DMS53 (cell line): ENCODE measurements at regions not wholly inside any gene's neighbourhood (a gene's known extent, or its start where the extent isn't known, plus 50 kb on each side); places are given as distances from the start of the nearest gene placed in this dataset.

Source experiments
- DNase-seq: peaks from one replicate; lab custom pipeline; 2025; lab: John Stamatoyannopoulos, UW

DNA sequence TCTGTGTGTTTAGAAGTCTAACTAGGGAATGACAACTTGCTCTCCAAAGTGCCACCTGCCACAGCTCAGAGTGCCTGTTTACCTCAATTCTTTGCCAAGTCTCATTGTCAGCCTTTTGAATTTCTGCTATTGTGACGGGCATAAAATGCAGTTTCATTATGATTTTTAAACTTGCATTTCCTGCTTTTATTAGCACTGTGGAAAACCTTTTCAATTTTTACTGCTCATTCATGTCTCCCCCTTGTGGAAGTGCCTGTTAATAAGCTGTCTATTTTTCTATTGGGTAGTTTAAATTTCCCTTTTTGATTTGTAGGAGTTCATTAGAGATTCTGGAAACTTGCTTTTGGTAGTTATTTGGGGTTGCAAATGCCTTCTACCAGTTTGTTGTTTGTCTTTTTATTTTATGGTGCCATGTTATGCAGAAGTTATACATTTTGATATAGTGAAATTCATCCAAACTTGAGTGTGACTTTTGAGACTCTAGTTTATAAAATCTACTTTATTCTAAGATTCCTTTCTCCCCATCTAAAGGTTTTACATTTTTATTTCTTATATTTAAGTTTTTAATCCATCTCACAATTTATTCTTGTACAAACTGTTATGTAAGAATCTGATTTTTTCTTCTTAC lies 53.9 kb upstream of the FRMD4B start:
- peak; percentile 41 for DNase-seq

DNA sequence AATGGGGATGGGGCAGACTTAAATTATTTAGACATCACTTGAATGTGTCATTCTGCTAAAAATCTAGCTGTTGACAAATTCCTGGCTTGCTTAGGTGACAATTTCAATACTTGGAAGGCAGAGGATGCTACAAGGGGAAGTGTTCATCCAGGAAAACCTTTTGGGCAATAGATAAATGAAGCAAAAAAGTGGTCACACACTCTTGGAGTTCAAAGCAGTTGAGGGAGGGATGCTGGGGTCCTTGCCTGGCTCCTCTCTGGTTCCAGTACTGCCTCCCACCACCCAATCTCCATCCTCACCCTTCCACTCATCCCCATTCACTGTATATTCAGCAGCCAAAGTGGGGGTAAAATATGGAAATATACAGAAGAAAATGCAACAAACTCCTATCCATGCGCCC lies 52.6 kb upstream of the FRMD4B start:
- no peak for DNase-seq

DNA sequence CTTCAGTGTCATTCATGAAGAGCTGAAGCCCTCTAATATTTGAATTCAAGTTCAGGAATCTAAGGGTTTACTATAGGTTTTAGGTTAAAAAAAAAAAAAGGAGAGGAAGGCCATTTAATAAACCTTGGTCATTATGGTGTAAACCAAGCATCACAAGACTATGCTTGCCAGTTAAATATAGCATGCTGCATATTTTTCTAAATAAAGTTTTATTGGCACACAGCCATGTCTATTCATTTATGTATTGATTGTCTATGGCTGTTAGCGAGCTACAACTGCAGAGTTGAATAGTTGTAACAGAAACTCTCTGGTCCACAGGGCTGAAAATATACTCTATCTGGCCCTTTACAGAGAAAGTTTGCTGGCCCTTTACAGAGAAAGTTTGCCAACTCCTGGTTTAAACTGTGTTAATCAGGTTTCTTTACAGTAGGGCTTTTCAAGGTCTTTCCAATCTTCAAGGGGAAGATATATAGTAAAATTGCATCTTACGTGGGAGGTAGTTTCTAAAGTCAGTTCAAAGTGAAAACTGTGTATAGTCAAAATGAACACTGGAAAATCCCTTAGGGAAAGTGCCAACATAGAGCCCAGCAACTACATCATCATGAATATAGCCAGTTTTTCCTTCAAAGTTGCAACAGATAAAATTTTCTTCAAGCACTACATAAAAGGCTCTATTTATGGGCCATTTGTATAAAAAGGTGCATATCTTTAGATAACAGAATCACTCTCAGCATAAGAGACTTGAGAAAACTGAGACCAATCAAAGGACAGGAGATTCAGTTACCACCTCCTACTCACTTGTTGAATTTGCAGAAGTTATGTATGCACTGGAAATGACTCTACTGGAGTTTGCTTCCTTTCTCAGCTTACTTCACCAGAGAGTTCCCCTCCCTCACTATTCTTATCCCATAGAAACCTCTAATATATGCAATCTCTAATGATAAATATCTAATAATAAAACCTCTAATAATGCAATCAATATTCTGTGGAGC lies 49.7 kb upstream of the FRMD4B start:
- DNase-seq, result no peak
